ENCODE measurements at regions not wholly inside any gene's neighbourhood (a gene's known extent, or its start where the extent isn't known, plus 50 kb on each side); places are given as distances from the start of the nearest gene placed in this dataset.
A peak's percentile ranks its signal among the peaks of the same experiment; 100 is the strongest.

- no peak for DNase-seq (ENCODE audit: low read depth in 2 of 2)
Measured at GRCh38 chr1:17904290-17904689, 149.2 kb downstream of the ACTL8 start.

- DNase-seq (ENCODE audit: low read depth in 2 of 2), result no peak
Measured at GRCh38 chr1:17907999-17908398, 152.9 kb downstream of the ACTL8 start.

- no peak for DNase-seq (ENCODE audit: low read depth in 2 of 2)
Measured at GRCh38 chr1:17908945-17909344, 153.8 kb downstream of the ACTL8 start.

- DNase-seq (ENCODE audit: low read depth in 2 of 2), result no peak
Measured at GRCh38 chr1:17909634-17910033, 154.5 kb downstream of the ACTL8 start.

- no peak for DNase-seq (ENCODE audit: low read depth in 2 of 2)
Measured at GRCh38 chr1:17911791-17912190, 156.7 kb downstream of the ACTL8 start.

GRCh38 chr1:17912491-17912890 lies 157.4 kb downstream of the ACTL8 start:
- no peak for DNase-seq (ENCODE audit: low read depth in 2 of 2)

GRCh38 chr1:17913326-17914115 lies 158.4 kb downstream of the ACTL8 start:
- no peak for DNase-seq (ENCODE audit: low read depth in 2 of 2)

- no peak for DNase-seq (ENCODE audit: low read depth in 2 of 2)
Measured at GRCh38 chr1:17914131-17914530, 159.0 kb downstream of the ACTL8 start.

- no peak for DNase-seq (ENCODE audit: low read depth in 2 of 2)
Measured at GRCh38 chr1:17914987-17915386, 159.9 kb downstream of the ACTL8 start.

GRCh38 chr1:17915511-17916197 lies 160.5 kb downstream of the ACTL8 start:
- DNase-seq (ENCODE audit: low read depth in 2 of 2), result no peak

GRCh38 chr1:17916702-17917101 lies 161.6 kb downstream of the ACTL8 start:
- DNase-seq (ENCODE audit: low read depth in 2 of 2), result no peak

GRCh38 chr1:17919525-17920439 lies 164.6 kb downstream of the ACTL8 start:
- DNase-seq (ENCODE audit: low read depth in 2 of 2), result peak in 1 of 2 donors; percentile 5

GRCh38 chr1:17920881-17921640 lies 165.9 kb downstream of the ACTL8 start:
- no peak for DNase-seq (ENCODE audit: low read depth in 2 of 2)

- no peak for DNase-seq (ENCODE audit: low read depth in 2 of 2)
Measured at GRCh38 chr1:17922833-17923232, 167.7 kb downstream of the ACTL8 start.

GRCh38 chr1:17923666-17924065 lies 168.5 kb downstream of the ACTL8 start:
- DNase-seq (ENCODE audit: low read depth in 2 of 2), result no peak

- no peak for DNase-seq (ENCODE audit: low read depth in 2 of 2)
Measured at GRCh38 chr1:17924578-17924977, 169.4 kb downstream of the ACTL8 start.

- DNase-seq (ENCODE audit: low read depth in 2 of 2), result no peak
Measured at GRCh38 chr1:17925290-17926237, 170.4 kb downstream of the ACTL8 start.

- DNase-seq (ENCODE audit: low read depth in 2 of 2), result no peak
Measured at GRCh38 chr1:17926906-17927305, 171.8 kb downstream of the ACTL8 start.

GRCh38 chr1:17927952-17928351 lies 172.8 kb downstream of the ACTL8 start:
- DNase-seq (ENCODE audit: low read depth in 2 of 2), result no peak

GRCh38 chr1:17929224-17929623 lies 174.1 kb downstream of the ACTL8 start:
- no peak for DNase-seq (ENCODE audit: low read depth in 2 of 2)
